Peyer's patch (tissue), 4 donors: ENCODE measurements at regions not wholly inside any gene's neighbourhood (a gene's known extent, or its start where the extent isn't known, plus 50 kb on each side); places are given as distances from the start of the nearest gene placed in this dataset.

ENCODE experiments used
- DNase-seq, 3 donors: peaks; one replicate each; pipeline ENCODE4 v3.0.0-alpha.2; 2017 to 2019
- H3K27ac ChIP-seq, 4 donors: fragments of 200-600 bp; sonication (generic); one replicate each; pipeline ENCODE4 v1.5.1; 2016 to 2019
- H3K27me3 ChIP-seq, 2 donors: fragments of 200-600 bp; sonication (generic); one replicate each; pipeline ENCODE4 v1.5.1; 2019
- H3K36me3 ChIP-seq, 3 donors: fragments of 200-600 bp; sonication (generic); one replicate each; pipeline ENCODE4 v1.5.1; 2016 to 2019
- H3K4me1 ChIP-seq, 4 donors: fragments of 200-600 bp; sonication (generic); one replicate each; pipeline ENCODE4 v1.5.1; 2016 to 2019
- H3K4me3 ChIP-seq, 4 donors: fragments of 200-600 bp; sonication (generic); 1 replicate in 3 of 4; 2 replicates in 1 of 4; pipeline ENCODE4 v1.5.1; 2016 to 2019; ENCODE audit warnings: mild to moderate bottlenecking in 1 of 4
- H3K9me3 ChIP-seq, 4 donors: fragments of 200-600 bp; sonication (generic); one replicate each; pipeline ENCODE4 v1.5.1; 2016 to 2019; ENCODE audit warnings: mild to moderate bottlenecking in 1 of 4
- POLR2A ChIP-seq, 2 donors: fragments of 450-650 bp; IDR thresholded peaks; one replicate each; pipeline ENCODE4 v1.5.1; 2017; ENCODE audit warnings: antibody characterized with exemption in 2 of 2, mild to moderate bottlenecking in 2 of 2, moderate library complexity in 2 of 2
- TF ChIP-seq, protein P1 (sequence below), 6 experiments: fragments of 450-650 bp in 4 of 6; fragments of 200-600 bp in 2 of 6; sonication (generic) in 1 of 6; IDR thresholded peaks; one replicate each; pipeline ENCODE4 v1.5.1; 2017 to 2019; ENCODE audit warnings: antibody characterized with exemption in 6 of 6, mild to moderate bottlenecking in 3 of 6, moderate library complexity in 1 of 6

DNA sequence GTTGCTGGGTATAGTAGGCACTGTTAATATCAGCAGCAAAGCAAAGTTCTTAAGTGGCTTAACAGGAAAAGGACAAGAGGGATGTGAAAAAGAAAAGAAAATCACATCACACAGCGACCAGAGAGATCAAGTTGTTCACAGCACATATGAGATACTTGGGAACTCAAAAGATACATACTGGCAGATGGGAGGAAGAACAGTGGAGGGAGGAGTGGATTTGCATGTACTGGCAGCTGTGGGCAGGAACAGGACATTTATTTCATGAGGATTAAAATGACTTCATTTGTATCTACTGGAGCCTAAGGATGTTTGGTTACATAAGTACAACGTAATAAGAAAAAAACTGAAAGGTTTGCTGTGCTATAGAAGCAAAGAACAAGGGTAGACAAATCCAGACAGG lies 136.5 kb upstream of the IFNG-AS1 start:
- H3K27me3 ChIP-seq: no peaks in the 10 kb centered on the region
- TF ChIP-seq POLR2A (IDR thresholded peaks at IDR 0.05): no peak
- TF ChIP-seq, protein P1, sequence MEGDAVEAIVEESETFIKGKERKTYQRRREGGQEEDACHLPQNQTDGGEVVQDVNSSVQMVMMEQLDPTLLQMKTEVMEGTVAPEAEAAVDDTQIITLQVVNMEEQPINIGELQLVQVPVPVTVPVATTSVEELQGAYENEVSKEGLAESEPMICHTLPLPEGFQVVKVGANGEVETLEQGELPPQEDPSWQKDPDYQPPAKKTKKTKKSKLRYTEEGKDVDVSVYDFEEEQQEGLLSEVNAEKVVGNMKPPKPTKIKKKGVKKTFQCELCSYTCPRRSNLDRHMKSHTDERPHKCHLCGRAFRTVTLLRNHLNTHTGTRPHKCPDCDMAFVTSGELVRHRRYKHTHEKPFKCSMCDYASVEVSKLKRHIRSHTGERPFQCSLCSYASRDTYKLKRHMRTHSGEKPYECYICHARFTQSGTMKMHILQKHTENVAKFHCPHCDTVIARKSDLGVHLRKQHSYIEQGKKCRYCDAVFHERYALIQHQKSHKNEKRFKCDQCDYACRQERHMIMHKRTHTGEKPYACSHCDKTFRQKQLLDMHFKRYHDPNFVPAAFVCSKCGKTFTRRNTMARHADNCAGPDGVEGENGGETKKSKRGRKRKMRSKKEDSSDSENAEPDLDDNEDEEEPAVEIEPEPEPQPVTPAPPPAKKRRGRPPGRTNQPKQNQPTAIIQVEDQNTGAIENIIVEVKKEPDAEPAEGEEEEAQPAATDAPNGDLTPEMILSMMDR (IDR thresholded peaks at IDR 0.05): no peak
- no peak for DNase-seq
- no peak overlapping the region for H3K4me3 ChIP-seq
- H3K27ac ChIP-seq: no peak overlapping the region
- no peaks in the 10 kb centered on the region for H3K36me3 ChIP-seq
- H3K4me1 ChIP-seq: no peaks in the 10 kb centered on the region
- H3K9me3 ChIP-seq: no peaks in the 10 kb centered on the region

DNA sequence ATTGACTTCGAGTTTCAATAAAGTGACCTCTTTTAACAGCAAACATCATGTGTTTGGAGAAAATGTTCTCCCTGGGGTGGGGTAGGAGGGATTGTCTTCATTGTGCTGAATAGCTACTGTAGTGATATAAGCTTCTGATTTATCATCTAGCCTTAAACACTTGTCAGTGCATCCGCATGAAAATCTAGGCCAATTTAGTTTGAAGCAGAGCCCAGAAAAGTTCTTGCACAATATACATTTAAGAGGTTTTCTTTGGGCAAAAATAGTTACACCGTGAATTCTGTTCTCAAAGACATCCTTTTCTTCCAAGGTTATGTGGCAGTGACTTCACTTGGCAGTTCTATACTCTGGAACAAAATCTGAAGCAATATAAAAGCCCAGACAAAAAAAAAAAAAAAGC lies 136.0 kb upstream of the IFNG-AS1 start:
- Histone ChIP-seq H3K4me1 (no peaks in the 10 kb centered on the region), H3K27ac (no peak overlapping the region), H3K27me3 (no peaks in the 10 kb centered on the region), H3K4me3 (no peak overlapping the region), H3K36me3 (no peaks in the 10 kb centered on the region), H3K9me3 (no peaks in the 10 kb centered on the region)
- TF ChIP-seq, protein P1 (IDR thresholded peaks at IDR 0.05): no peak
- TF ChIP-seq POLR2A (IDR thresholded peaks at IDR 0.05): no peak
- DNase-seq: no peak

DNA sequence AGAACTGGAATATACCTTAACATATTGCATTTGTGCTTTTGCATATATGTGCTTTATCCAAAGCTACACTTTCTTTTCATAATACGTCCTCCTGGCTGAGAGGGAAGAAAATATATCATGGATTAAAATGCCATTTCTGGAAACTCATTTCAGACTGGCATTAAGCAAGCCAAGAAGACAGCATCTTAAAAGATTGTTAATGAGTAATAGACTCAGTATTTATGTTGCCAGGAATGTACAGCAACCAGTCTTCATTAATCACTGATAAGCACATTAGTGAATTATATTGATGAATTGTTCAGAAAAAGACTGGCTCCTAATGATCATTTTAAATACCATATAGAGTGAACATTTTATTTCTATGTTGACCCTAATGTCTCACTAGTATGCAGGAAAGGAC lies 134.9 kb upstream of the IFNG-AS1 start:
- Histone ChIP-seq H3K27ac (no peak overlapping the region), H3K4me1 (no peaks in the 10 kb centered on the region), H3K36me3 (no peaks in the 10 kb centered on the region), H3K4me3 (no peak overlapping the region), H3K27me3 (no peaks in the 10 kb centered on the region), H3K9me3 (no peaks in the 10 kb centered on the region)
- DNase-seq: no peak
- TF ChIP-seq, protein P1 (IDR thresholded peaks at IDR 0.05): no peak
- TF ChIP-seq POLR2A (IDR thresholded peaks at IDR 0.05): no peak

DNA sequence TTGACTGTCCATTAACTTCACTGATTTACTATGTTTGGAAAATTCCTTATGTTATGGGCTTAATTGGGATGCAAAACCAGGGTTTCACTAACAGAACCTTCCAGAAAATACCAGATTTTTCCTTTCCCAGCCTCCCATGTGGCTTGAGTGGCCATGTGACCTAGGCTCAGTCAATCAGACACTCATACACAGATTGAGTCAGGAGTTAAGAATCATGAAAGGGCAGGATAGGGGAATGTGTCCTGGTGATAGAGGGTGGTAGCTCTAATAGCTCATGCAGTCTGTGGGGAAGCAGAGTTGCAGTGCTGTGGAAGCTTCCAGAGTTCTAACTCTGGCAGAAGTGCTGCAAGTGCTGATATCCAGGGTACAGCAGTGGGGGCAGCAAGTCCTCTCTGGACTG lies 134.1 kb upstream of the IFNG-AS1 start:
- H3K27ac ChIP-seq: no peak overlapping the region
- TF ChIP-seq, protein P1 (IDR thresholded peaks at IDR 0.05): no peak
- no peak for TF ChIP-seq POLR2A (IDR thresholded peaks at IDR 0.05)

DNA sequence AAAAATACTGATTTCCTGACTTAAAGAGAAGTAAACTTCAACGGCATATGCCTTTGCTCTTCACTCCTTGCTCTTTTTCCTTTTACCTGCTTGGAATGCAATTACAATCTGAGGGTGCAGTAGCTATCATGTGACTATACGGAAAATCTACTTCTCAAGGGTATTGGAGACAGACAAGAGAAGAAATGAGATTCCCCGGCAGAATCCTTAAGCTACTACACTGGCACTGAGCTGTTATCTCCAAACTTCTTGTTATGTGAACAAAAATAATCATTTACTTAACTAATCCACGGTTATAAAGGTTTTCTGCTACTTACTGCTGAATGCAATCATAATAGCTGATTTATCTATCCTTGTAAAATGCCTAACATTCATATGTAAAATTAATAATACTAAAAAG lies 118.0 kb upstream of the IFNG-AS1 start:
- Histone ChIP-seq H3K36me3 (no peaks in the 10 kb centered on the region), H3K9me3 (no peaks in the 10 kb centered on the region), H3K27ac (no peak overlapping the region), H3K27me3 (no peaks in the 10 kb centered on the region), H3K4me3 (no peak overlapping the region), H3K4me1 (no peaks in the 10 kb centered on the region)
- no peak for DNase-seq
- TF ChIP-seq, protein P1 (IDR thresholded peaks at IDR 0.05): no peak
- no peak for TF ChIP-seq POLR2A (IDR thresholded peaks at IDR 0.05)

More for the DNA sequence above, 134.1 kb upstream of the IFNG-AS1 start:
- H3K4me1 ChIP-seq: no peaks in the 10 kb centered on the region
- H3K27me3 ChIP-seq: no peaks in the 10 kb centered on the region
- no peak for DNase-seq
- no peak overlapping the region for H3K4me3 ChIP-seq
- H3K9me3 ChIP-seq: no peaks in the 10 kb centered on the region
- H3K36me3 ChIP-seq: no peaks in the 10 kb centered on the region

DNA sequence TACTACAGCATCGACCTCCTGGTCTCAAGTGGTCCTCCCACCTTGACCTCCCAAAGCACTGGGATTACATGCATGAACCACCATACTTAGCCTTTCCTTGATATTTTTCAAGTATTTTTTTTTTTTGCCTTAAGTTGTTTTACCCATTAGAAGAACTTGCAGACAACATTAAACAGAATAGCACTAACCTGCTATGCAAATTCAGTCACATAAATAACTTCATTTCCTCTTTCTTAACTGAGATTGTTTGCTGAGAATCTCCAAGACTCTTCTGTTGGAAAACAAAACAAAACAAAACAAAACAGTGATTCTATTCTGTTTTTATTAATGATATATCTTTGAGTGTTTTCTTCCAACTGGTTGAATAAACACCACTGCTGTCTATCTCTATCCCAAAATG lies 115.9 kb upstream of the IFNG-AS1 start:
- H3K36me3 ChIP-seq: no peaks in the 10 kb centered on the region
- no peak for TF ChIP-seq POLR2A (IDR thresholded peaks at IDR 0.05)
- TF ChIP-seq, protein P1 (IDR thresholded peaks at IDR 0.05): no peak
- H3K27me3 ChIP-seq: no peaks in the 10 kb centered on the region
- H3K4me1 ChIP-seq: no peaks in the 10 kb centered on the region
- DNase-seq: no peak
- no peak overlapping the region for H3K27ac ChIP-seq
- no peaks in the 10 kb centered on the region for H3K9me3 ChIP-seq
- no peak overlapping the region for H3K4me3 ChIP-seq
